GM21529 (cell line): ENCODE measurements at regions not wholly inside any gene's neighbourhood (a gene's known extent, or its start where the extent isn't known, plus 50 kb on each side); places are given as distances from the start of the nearest gene placed in this dataset.

Experiments used
- ATAC-seq: cut with Tn5 transposase; IDR thresholded peaks from one replicate; pipeline ENCODE4 v1.9.1; 2021; ENCODE audit not compliant: unreplicated experiment

DNA sequence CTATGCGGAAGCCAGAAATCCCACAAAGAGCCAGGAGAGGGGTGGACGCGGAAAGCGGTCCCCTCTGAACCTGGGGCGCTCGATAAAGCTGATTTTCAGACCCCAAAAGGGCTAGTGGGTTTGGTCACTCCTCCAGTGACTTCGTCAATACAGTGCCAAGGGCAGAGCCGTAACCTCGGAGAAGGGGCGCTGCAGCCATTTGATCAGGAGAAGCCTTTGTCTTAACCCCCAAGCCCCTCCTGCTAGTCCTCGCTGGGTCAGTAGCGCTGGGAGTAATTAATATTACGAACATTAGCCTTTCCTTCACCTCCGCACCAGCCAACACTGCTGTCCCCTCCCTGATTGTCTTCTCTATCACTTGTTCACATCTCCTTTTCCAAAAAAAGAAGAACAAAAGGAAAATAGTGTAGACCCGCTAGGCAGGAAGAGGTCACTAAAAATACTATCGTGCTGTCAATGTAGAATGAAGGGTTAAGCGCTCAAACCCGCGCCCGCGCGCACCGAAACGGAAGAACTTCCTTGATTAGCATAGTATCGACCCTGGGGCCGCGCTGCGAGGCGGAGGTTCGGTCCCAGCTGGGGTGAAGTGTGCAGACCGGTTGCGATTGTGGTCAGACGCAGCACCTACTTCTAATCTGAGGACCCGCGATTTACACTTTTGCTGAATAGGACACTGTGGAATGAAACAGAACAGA is 63.2 kb upstream of the MAPRE2 start:
- ATAC-seq = peak; percentile 41

GRCh38 chr18:34978533-34978893 is 62.7 kb upstream of the MAPRE2 start:
- no peak for ATAC-seq

DNA sequence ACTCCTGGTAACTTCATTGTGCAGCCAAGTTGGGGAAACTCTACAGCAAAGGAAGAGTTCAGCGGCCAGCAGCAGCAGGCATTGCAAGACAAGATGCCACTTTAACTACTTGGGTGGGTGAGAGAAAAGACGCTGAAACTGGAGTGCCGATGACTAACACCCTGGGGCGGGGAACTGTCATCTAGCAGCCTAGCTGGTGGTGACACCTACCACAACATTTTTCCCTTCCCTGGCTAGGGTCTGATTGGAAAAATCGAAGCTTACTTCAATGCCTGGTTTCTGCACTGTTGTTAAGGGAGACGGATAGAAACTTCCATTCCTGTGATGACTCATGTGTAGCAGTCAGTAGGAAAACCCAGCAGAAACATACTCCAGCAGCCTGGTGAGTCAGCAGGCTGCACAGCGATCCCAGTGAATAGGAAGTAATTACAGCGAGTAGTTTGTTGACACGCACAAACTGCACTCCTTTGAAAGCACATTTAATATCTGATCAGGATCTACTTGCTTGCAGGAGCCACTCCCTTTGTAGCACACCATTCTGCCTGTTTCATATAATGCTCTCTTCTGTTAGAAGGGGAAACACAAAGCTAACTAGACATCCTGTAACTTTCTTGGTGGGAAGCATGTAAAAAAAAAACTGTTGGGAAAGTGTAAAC is 62.1 kb upstream of the MAPRE2 start:
- ATAC-seq = peak; percentile 32

DNA sequence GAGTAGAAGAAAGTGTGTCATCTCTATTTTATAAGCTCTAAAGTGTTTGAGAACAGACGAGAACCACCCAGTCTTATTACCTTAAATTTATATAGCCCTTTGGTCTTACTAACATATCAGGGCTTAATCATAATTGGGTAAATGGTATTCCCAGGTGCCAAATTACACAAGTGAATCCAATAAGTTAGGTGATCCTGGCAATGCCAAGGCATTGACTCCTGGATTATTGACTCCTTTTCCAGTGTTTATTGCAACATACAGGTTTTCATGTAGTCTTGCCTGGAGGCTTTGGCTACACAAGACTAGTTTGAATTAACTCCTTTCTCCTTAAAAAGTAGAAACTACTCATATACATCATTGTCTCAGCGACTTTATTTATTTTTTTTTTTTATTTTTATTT is 59.7 kb upstream of the MAPRE2 start:
- no peak for ATAC-seq

DNA sequence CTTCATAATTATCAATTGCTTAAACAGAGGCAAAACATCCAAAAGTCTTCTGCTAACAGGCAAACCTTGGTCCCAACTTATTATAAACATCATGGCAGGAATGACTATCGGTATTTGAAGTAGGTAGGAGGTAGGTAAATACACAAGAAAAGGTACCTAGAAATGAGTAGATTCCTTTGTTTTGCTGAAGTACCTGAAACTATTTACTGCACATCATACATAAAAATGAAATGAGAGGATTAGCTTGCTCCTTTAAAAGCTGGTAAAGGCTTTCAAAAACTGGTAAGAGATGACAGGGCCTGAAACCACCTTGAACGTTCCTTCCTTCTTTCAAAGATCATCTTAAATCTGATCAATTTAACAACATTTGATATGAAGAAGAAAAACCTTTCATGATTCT is 55.2 kb upstream of the MAPRE2 start:
- no peak for ATAC-seq

GRCh38 chr18:34990597-34990996 is 50.6 kb upstream of the MAPRE2 start:
- no peak for ATAC-seq

DNA sequence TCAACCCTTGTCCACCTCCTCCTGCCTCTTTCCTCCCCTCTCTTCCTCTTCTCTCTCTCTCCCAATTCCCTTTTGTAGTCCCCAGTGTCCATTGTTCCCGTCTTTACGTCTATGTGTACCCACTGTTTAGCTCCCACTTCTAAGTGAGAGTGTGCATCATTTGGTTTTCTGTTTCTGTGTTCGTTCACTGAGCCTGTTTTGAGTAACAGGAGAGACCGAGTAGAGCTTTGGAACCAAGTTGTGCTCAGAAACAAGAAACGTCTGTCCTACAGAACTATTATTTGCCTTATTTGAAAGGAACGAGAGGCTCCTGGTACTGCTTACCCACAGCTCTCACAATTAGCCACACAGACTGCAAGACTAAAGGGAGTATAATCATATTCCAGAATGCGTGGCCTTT is 50.1 kb upstream of the MAPRE2 start:
- no peak for ATAC-seq
